Glomerular visceral epithelial cell (primary cell): ENCODE measurements at regions not wholly inside any gene's neighbourhood (a gene's known extent, or its start where the extent isn't known, plus 50 kb on each side); places are given as distances from the start of the nearest gene placed in this dataset.

Experiments used
- DNase-seq: peaks from one replicate; pipeline ENCODE4 v3.0.0-alpha.2; 2016; ENCODE audit errors: extremely low spot score

GRCh38 chr6:99219788-99220187, 129.7 kb downstream of the FAXC start:
- peak; percentile 36 for DNase-seq

GRCh38 chr6:99216959-99217358, 132.5 kb downstream of the FAXC start:
- no peak for DNase-seq

- no peak for DNase-seq
These were observed 153.4 kb downstream of the FAXC start for GRCh38 chr6:99195986-99196655.

- no peak for DNase-seq
These were observed 156.9 kb downstream of the FAXC start for GRCh38 chr6:99192561-99192960.

GRCh38 chr6:99189823-99190721, 159.4 kb downstream of the FAXC start:
- no peak for DNase-seq

GRCh38 chr6:99187429-99187828, 162.0 kb downstream of the FAXC start:
- DNase-seq, result no peak

GRCh38 chr6:99186417-99186816, 163.1 kb downstream of the FAXC start:
- DNase-seq, result no peak

GRCh38 chr6:99185525-99185924, 163.9 kb downstream of the FAXC start:
- DNase-seq, result no peak

GRCh38 chr6:99184696-99185095, 164.8 kb downstream of the FAXC start:
- no peak for DNase-seq

GRCh38 chr6:99183066-99183465, 166.4 kb downstream of the FAXC start:
- no peak for DNase-seq

- DNase-seq, result no peak
These were observed 168.3 kb downstream of the FAXC start for GRCh38 chr6:99181174-99181573.

GRCh38 chr6:99178168-99178567, 171.3 kb downstream of the FAXC start:
- no peak for DNase-seq

- no peak for DNase-seq
These were observed 171.7 kb downstream of the FAXC start for GRCh38 chr6:99177736-99178135.

- no peak for DNase-seq
These were observed 183.6 kb downstream of the FAXC start for GRCh38 chr6:99165838-99166237.

GRCh38 chr6:99152347-99152643, 197.2 kb downstream of the FAXC start:
- DNase-seq, result no peak

- DNase-seq, result peak; percentile 45
These were observed 197.7 kb downstream of the FAXC start for GRCh38 chr6:99151634-99152346.

- DNase-seq, result no peak
These were observed 200.7 kb downstream of the FAXC start for GRCh38 chr6:99148761-99149160.

GRCh38 chr6:99148111-99148510, 200.4 kb upstream of the FBXL4 start:
- DNase-seq, result no peak

- no peak for DNase-seq
These were observed 199.5 kb upstream of the FBXL4 start for GRCh38 chr6:99147206-99147605.

- DNase-seq, result no peak
These were observed 199.0 kb upstream of the FBXL4 start for GRCh38 chr6:99146711-99147110.

GRCh38 chr6:99145738-99146137, 198.0 kb upstream of the FBXL4 start:
- DNase-seq, result no peak

- DNase-seq, result no peak
These were observed 195.5 kb upstream of the FBXL4 start for GRCh38 chr6:99143108-99143861.
